ENCODE measurements at regions not wholly inside any gene's neighbourhood (a gene's known extent, or its start where the extent isn't known, plus 50 kb on each side); places are given as distances from the start of the nearest gene placed in this dataset.
"Not testable (repeated sequence)": the region's sequence is repeated elsewhere in the genome, so short reads cannot be mapped to it uniquely, and the experiment has no call there.

GRCh38 chr6:2351090-2351489, 105.7 kb upstream of the GMDS start:
- H3K36me3 ChIP-seq: no peaks in the 10 kb centered on the region
- DNase-seq: no peak
- no peak overlapping the region for H3K4me3 ChIP-seq
- peaks cover 5% of the 10 kb centered on the region for H3K4me1 ChIP-seq (ENCODE audit: insufficient read depth)
- no peaks in the 10 kb centered on the region for H3K27me3 ChIP-seq
- H3K9me3 ChIP-seq: no peaks in the 10 kb centered on the region
- H3K27ac ChIP-seq: no peak overlapping the region
- no peak for TF ChIP-seq POLR2A (IDR thresholded peaks at IDR 0.05)
- no peak for TF ChIP-seq EP300 (IDR thresholded peaks at IDR 0.05)
- TF ChIP-seq CTCF (IDR thresholded peaks at IDR 0.05): no peak
- intact Hi-C loops (cut with DNase I): loop anchor here (5.0 to 10.0 kb wide), 5 partner anchors 284 to 756 kb away; partner anchors contain the start of gene FOXC1 (in 1 of the 4)
- 95 to 96% (median 96%) methylated on average over 5 of the region's 5 CpGs for WGBS, 3 donors

- Histone ChIP-seq H3K27ac (no peak overlapping the region), H3K9me3 (no peaks in the 10 kb centered on the region), H3K27me3 (no peaks in the 10 kb centered on the region), H3K4me3 (no peak overlapping the region), H3K4me1 (ENCODE audit: insufficient read depth) (no peaks in the 10 kb centered on the region), H3K36me3 (no peaks in the 10 kb centered on the region)
- no peak for TF ChIP-seq POLR2A (IDR thresholded peaks at IDR 0.05)
- TF ChIP-seq CTCF (IDR thresholded peaks at IDR 0.05): no peak
- no peak for TF ChIP-seq EP300 (IDR thresholded peaks at IDR 0.05)
- WGBS, 3 donors: 91 to 94% (median 91%) methylated on average over 3 of the region's 3 CpGs
- DNase-seq: no peak
- intact Hi-C loops (cut with DNase I): no loop called here
Measured at GRCh38 chr6:2346078-2346477, 100.7 kb upstream of the GMDS start.

- Histone ChIP-seq H3K27me3 (no peaks in the 10 kb centered on the region), H3K36me3 (no peaks in the 10 kb centered on the region), H3K4me3 (no peak overlapping the region), H3K27ac (no peak overlapping the region), H3K9me3 (no peaks in the 10 kb centered on the region), H3K4me1 (ENCODE audit: insufficient read depth) (no peaks in the 10 kb centered on the region)
- intact Hi-C loops (cut with DNase I): no loop called here
- WGBS, 3 donors: 93 to 98% (median 94%) methylated on average over 6 of the region's 6 CpGs
- DNase-seq: no peak
- TF ChIP-seq EP300 (IDR thresholded peaks at IDR 0.05) (no peak), POLR2A (IDR thresholded peaks at IDR 0.05) (no peak)
Measured at GRCh38 chr6:2344319-2344905, 99.0 kb upstream of the GMDS start.

- Histone ChIP-seq H3K27ac (no peak overlapping the region), H3K36me3 (no peaks in the 10 kb centered on the region), H3K9me3 (peaks cover 0 to 8% of the 10 kb centered on the region in 2 donors), H3K4me3 (no peak overlapping the region), H3K27me3 (no peaks in the 10 kb centered on the region), H3K4me1 (ENCODE audit: insufficient read depth) (no peaks in the 10 kb centered on the region)
- DNase-seq: no peak
- intact Hi-C loops (cut with DNase I): no loop called here
- no peak for TF ChIP-seq EP300 (IDR thresholded peaks at IDR 0.05)
- no peak for TF ChIP-seq CTCF (IDR thresholded peaks at IDR 0.05)
- TF ChIP-seq POLR2A (IDR thresholded peaks at IDR 0.05): no peak
Measured at GRCh38 chr6:2327591-2327990, 82.2 kb upstream of the GMDS start.

GRCh38 chr6:2324166-2324953, 79.0 kb upstream of the GMDS start:
- Histone ChIP-seq H3K27ac (no peak overlapping the region), H3K27me3 (no peaks in the 10 kb centered on the region), H3K4me3 (no peak overlapping the region), H3K36me3 (no peaks in the 10 kb centered on the region), H3K4me1 (ENCODE audit: insufficient read depth) (no peaks in the 10 kb centered on the region), H3K9me3 (peaks cover 0 to 4% of the 10 kb centered on the region in 2 donors)
- 79 to 82% (median 81%) methylated on average over 2 of the region's 2 CpGs for WGBS, 3 donors
- intact Hi-C loops (cut with DNase I): no loop called here
- no peak for DNase-seq
- TF ChIP-seq CTCF (IDR thresholded peaks at IDR 0.05) (no peak), EP300 (IDR thresholded peaks at IDR 0.05) (no peak), POLR2A (IDR thresholded peaks at IDR 0.05) (no peak)

- intact Hi-C loops (cut with DNase I); H3K36me3 ChIP-seq; H3K27ac ChIP-seq; H3K4me3 ChIP-seq; H3K27me3 ChIP-seq; H3K9me3 ChIP-seq; DNase-seq; H3K4me1 ChIP-seq (ENCODE audit: insufficient read depth): not testable (repeated sequence)
- WGBS, 3 donors: 92 to 99% (median 98%) methylated on average over 11 of the region's 11 CpGs
Measured at GRCh38 chr6:2317498-2317897, 72.1 kb upstream of the GMDS start.
